MG63 (cell line): ENCODE measurements at regions not wholly inside any gene's neighbourhood (a gene's known extent, or its start where the extent isn't known, plus 50 kb on each side); places are given as distances from the start of the nearest gene placed in this dataset.
"Not testable (repeated sequence)": the region's sequence is repeated elsewhere in the genome, so short reads cannot be mapped to it uniquely, and the experiment has no call there.

ENCODE experiments used
- DNase-seq: peaks from one replicate; pipeline ENCODE4 v3.0.0-alpha.2; 2020
- H3K27me3 ChIP-seq: fragments of 250-450 bp; sonication (Bioruptor Pico); 2 replicates; pipeline ENCODE4 v1.5.1; 2020; ENCODE audit warnings: mild to moderate bottlenecking, moderate library complexity
- H3K36me3 ChIP-seq: fragments of 250-450 bp; sonication (Bioruptor Pico); 2 replicates; pipeline ENCODE4 v1.5.1; 2020; ENCODE audit warnings: mild to moderate bottlenecking, moderate library complexity
- H3K4me3 ChIP-seq: fragments of 250-450 bp; sonication (Bioruptor Pico); 2 replicates; pipeline ENCODE4 v1.5.1; 2020; ENCODE audit warnings: mild to moderate bottlenecking, moderate library complexity
- H3K9me3 ChIP-seq: fragments of 250-450 bp; sonication (Bioruptor Pico); 2 replicates; pipeline ENCODE4 v1.5.1; 2020; ENCODE audit warnings: mild to moderate bottlenecking, moderate library complexity

DNA sequence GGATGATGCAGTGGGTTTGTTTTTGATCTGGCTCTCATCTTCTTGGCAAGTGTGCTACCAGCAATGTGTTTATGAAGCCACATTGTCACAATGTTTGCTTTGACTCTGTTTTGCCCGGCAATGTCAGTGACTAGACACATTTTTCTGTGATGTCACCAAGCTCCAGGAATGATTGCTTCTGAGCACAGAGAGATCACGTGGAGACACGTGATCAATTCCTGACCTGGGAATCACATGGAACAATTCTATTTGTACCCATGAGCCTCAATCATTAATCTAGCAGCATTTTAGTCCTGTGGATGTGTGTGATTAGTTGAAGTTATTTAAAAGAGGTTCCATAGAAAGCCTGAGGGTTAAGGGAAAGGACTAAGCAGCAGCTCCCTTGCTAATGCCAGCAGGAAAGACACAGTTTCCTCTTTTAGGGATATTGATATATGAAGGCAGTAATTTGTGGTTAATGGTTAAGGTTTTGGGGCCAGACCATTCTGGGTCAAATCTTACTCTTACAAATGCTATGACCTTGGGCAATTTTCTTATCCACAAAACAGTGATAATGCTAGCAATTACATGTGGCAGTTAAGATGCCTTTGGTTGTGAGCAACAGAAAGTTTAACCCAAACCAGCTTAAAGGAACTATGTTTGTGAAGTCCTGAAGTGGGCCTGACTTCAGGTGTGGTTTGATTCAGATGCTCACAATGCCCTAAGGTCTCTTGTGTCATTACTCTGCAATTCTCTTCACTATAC is 59.0 kb downstream of the FASLG start:
- Histone ChIP-seq H3K9me3 (no peaks in the 10 kb centered on the region), H3K36me3 (no peaks in the 10 kb centered on the region), H3K4me3 (no peak overlapping the region), H3K27me3 (no peaks in the 10 kb centered on the region)
- DNase-seq, result no peak

DNA sequence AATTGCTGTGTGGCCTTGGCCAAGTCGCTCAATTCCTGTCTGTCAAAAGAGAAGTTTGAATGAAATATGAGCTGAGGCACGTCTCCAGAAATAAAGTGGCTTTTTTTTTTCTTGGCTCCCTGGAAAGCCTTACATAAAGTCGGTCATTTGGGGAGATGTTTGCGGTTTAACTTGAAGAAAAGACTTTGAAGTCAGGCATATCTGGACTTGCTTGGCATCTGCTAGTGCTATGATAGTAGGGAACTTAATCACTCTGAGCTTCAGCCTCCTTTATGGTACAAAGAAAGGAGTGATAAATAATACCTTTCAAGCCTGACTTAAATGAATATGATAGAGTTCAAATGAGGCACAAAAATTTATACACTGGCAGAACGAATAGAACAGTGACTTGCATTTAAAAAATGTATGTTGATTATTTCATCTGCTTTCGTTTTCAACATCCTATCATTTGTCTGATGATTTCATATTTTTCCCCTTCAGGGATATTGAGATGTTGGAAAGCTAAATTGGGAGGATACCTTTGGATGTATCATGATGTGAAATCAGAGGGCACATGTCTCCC is 60.2 kb downstream of the FASLG start:
- Histone ChIP-seq H3K27me3 (no peaks in the 10 kb centered on the region), H3K4me3 (no peak overlapping the region), H3K36me3 (no peaks in the 10 kb centered on the region), H3K9me3 (no peaks in the 10 kb centered on the region)
- DNase-seq, result no peak

DNA sequence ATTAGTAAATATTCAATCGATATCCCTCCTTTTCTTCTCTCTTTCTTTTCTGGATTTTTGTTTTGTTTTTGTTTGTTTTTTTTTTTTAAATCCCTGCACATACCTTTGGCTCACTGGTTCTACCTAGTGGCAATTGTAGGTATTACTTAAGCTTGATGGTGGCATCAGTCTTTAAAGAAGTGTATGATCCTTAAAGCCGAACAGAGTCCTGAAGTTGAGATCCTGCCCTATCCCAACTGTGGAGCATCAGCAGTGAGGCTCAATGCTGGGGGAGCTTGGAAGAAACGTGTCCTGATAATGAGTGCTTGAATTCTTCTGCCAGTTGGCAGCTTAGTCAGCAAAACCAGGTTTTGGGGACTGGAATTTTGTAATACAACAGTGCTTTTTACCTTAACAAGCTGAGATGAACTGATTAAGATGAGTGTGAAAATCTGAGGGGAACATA is 60.8 kb downstream of the FASLG start:
- H3K27me3 ChIP-seq, result no peaks in the 10 kb centered on the region
- no peaks in the 10 kb centered on the region for H3K9me3 ChIP-seq
- H3K36me3 ChIP-seq, result no peaks in the 10 kb centered on the region
- H3K4me3 ChIP-seq, result no peak overlapping the region
- no peak for DNase-seq

DNA sequence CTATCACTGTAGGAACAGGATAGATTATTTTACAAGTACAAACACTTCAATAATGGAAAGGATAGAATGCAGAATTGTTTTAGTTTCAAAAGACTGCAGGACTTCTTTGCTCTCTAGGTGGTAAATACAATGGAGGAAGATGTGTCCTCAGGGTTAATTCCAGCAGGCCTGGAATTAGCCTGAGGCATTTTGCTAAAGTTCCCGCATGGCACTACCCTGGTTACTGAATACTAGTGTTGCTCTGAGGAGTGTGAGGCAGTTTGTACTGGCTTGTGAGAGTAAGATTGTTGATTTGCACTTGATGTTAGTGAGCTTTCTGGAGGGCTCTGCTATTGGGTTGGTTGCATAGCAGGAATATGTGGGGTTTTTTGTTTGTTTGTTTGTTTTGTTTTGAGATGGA is 61.4 kb downstream of the FASLG start:
- H3K9me3 ChIP-seq, result no peaks in the 10 kb centered on the region
- H3K4me3 ChIP-seq, result no peak overlapping the region
- no peaks in the 10 kb centered on the region for H3K36me3 ChIP-seq
- DNase-seq, result no peak
- no peaks in the 10 kb centered on the region for H3K27me3 ChIP-seq

DNA sequence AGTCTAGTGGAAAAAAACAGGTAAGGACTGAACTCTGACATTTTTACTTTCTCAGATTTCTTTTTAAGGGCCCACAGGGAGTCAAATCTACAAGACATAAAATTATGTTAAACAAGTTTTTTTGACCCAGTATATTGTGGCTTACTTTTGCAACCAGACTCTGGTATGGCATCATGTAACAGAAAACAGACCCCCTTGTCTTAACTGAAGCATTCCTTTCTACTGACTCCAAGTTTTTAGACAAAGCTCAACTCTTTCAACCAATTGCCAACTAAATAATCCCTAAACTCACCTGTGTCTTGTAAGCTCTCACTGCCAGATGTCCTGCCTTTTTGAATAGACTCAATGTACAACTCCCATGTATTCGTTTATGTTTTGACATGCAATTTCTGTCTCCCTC is 64.3 kb downstream of the FASLG start:
- H3K9me3 ChIP-seq, result no peaks in the 10 kb centered on the region
- no peaks in the 10 kb centered on the region for H3K27me3 ChIP-seq
- DNase-seq, result no peak
- no peak overlapping the region for H3K4me3 ChIP-seq
- no peaks in the 10 kb centered on the region for H3K36me3 ChIP-seq

DNA sequence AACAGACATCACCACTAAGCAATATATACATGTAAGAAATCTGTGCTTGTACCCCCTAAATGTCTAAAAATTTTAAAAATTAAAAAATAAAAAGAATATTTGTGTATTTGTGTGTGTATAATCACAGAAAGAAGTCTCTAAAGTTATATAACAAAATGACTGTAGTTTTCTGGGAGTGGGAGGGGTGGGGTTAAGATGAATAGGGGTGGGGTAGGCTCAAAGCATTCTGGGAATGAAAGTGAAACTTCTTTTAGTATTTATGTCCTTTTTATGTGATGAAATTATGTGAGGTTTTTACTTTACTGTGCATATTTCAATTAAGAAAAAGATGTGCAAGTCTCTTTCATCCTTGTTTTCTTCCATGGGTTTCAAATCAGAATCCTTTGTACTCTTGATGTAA is 65.3 kb downstream of the FASLG start:
- no peaks in the 10 kb centered on the region for H3K27me3 ChIP-seq
- H3K4me3 ChIP-seq, result no peak overlapping the region
- no peaks in the 10 kb centered on the region for H3K36me3 ChIP-seq
- H3K9me3 ChIP-seq, result peaks cover 5% of the 10 kb centered on the region
- no peak for DNase-seq

DNA sequence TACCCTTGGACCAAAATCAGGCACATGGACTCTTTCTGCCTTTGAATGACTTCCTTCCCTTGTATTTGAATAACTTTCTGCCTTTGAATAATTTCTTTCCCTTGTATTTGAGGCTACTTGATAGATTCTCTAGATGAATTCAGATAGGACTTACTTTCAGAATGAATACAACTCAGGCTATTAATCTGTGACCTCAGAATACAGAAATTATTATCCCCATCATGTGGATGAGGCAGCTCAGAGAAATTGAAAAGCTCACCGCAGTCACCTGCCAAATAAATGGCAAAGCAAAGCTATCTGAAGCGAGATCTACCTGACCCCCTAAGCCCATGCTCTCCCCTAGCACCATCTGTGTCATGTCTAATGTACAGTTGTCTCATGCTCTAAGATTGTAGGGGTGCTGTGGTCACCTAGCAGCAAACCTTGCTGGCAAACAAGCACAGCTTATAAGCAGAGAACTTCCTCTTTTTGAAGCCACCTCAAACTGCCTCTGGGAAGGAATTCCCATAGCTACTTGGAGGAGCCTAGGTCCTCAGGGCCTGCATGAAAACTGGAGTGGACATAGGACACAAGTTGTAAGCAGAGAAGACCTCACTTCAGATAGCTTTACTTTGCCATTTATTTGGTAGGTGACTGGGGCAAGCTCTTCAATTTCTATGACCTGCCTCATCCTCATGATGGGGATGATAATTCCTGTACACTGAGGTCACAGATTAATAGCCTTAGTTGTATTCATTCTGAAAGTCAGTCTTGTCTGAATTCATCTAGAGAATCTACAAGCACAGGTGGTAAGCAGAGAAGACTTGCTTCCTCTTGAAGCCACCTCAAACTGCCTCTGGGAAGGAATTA is 66.1 kb downstream of the FASLG start:
- Histone ChIP-seq H3K27me3 (no peaks in the 10 kb centered on the region), H3K9me3 (peaks cover 13% of the 10 kb centered on the region), H3K36me3 (no peaks in the 10 kb centered on the region), H3K4me3 (no peak overlapping the region)
- DNase-seq, result no peak

DNA sequence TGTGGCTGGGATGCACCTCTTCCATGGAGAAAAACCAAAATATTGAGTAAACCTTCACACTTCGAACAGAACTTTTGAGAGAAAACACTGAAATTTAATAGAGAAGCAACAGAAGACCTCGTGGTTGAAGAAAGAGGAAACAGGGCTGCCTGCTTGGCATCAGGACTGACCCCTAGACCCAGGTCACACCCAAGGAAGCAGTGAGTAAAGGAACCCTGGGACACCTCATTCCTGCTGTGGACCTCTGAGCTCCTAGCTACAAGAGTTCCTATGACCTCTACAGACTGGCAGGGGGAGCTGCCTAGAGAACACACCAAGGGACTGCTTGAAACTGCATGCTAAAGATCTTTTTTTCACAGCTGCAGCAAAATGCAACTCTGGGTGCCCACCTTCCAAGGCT is 67.8 kb downstream of the FASLG start:
- no peak for DNase-seq
- peaks cover 13% of the 10 kb centered on the region for H3K9me3 ChIP-seq
- H3K4me3 ChIP-seq, result no peak overlapping the region
- no peaks in the 10 kb centered on the region for H3K27me3 ChIP-seq
- no peaks in the 10 kb centered on the region for H3K36me3 ChIP-seq

DNA sequence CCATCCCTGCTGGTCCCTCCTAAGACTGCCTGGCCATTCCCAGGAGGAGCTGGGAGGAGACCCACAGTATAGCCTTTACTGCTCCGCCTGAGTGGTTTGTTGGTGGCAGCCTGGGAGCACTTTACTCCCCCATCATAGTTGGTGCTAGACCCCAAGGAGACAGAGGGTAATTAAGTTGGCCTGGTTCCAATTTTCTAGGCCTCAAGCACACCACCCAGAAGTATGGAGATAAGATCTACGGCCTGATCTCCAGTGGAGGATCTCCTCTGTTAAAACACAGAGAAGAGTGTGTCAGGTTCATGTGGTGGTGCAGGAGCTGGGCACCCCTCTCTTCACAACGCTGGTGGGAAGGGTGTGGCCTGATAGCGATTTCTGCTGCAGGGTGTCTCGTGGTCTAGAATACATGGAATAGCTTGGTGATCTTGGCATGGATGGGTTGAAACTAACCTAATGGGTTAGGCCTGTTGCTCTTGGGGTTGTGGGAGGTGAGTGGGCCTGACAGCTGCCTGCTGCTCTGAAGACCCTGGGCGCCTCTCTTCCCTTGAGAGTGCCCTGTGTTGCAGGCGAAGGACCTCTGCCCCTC is 68.5 kb downstream of the FASLG start:
- no peak overlapping the region for H3K4me3 ChIP-seq
- no peaks in the 10 kb centered on the region for H3K36me3 ChIP-seq
- peaks cover 13% of the 10 kb centered on the region for H3K9me3 ChIP-seq
- no peak for DNase-seq
- H3K27me3 ChIP-seq, result no peaks in the 10 kb centered on the region

DNA sequence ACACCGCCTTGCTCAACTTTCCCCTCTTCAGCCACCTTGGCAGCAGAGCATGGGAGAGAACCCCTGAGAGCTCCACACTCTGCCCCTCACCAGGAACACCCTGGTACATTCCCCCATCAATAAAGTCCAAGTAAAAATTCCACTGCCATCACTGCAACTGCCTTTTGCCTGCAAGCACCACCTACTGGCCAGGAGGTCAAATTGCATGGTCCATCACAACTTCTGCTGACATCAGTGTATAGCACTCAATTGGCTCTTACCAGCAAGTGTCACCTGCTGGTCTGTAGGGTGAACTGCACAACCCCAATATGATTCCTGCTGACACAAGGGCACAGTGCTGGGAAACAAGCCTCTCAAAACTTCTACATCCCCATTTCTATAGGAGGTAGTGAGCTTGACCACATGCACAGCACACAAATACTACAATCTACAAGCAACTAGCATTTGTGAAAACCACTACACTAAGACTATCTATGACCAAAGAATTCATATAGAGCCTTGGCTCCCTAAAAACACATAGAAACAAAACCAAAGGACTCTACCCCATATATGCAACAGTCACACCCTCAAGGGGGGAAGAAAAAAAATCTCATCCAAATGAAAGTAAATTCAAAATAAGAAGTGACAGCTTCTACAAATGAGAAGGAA is 69.2 kb downstream of the FASLG start:
- peaks cover 13% of the 10 kb centered on the region for H3K9me3 ChIP-seq
- no peaks in the 10 kb centered on the region for H3K36me3 ChIP-seq
- peak; percentile 25 for DNase-seq
- no peaks in the 10 kb centered on the region for H3K27me3 ChIP-seq
- no peak overlapping the region for H3K4me3 ChIP-seq

DNA sequence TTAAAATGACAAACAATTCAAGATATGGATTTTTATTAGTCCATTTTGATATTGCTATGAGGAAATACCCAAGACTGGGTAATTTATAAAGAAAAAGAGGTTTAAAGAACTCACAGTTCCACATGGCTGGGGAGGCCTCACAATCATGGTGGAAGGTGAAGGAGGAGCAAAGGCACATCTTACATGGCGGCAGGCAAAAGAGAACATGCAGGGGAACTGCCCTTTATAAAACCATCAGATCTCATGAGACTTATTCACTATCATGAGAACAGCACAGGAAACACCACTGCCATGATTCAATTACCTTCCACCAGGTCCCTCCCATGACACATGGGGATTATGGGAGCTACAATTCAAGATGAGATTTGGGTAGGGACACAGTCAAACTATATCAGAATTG is 69.8 kb downstream of the FASLG start:
- DNase-seq, result not testable (repeated sequence)

DNA sequence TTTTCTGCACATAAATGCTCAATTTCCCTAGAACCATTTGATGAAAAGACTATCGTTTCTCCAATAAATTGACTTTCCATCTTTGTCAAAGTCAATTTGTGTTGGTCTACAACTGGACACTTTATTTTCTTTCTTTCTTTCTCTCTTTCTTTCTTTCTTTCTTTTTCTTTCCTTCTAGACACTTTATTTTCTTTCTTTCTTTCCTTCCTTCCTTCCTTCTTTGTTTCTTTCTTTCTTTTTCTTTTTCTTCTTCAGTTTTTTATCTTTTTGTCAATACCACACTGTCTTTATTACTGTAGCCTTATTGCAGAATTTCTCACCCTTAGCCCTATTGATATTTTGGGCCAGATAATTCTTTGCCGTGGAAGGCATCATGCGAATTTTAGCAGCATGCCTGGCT is 73.5 kb downstream of the FASLG start:
- no peak overlapping the region for H3K4me3 ChIP-seq
- peaks cover 3% of the 10 kb centered on the region for H3K27me3 ChIP-seq
- H3K36me3 ChIP-seq, result no peaks in the 10 kb centered on the region
- peaks cover 13% of the 10 kb centered on the region for H3K9me3 ChIP-seq
- no peak for DNase-seq

More for the DNA sequence above, 69.8 kb downstream of the FASLG start:
- H3K36me3 ChIP-seq, H3K27me3 ChIP-seq, H3K4me3 ChIP-seq: not testable (repeated sequence)
- peaks cover 13% of the 10 kb centered on the region for H3K9me3 ChIP-seq

DNA sequence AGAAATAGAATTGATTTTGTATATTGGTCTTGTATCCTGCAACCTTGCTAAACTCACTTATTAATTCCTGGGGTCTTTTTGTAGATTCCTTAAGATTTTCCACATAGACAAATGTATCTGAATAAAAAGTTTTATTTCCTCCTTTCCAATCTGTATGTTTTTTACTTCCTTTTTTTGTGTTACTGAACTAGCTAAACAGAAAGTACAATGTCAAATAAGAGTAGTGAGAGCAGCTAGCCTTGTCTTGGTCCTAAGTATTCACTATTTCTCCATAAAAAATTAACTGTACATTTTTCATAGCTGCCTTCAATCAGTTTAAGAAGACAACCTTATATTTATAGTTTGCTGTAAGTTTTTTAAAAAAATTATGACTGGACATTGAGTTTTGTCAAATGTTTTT is 74.9 kb downstream of the FASLG start:
- H3K36me3 ChIP-seq, result no peaks in the 10 kb centered on the region
- H3K27me3 ChIP-seq, result peaks cover 3% of the 10 kb centered on the region
- DNase-seq, result no peak
- peaks cover 12% of the 10 kb centered on the region for H3K9me3 ChIP-seq
- H3K4me3 ChIP-seq, result no peak overlapping the region

DNA sequence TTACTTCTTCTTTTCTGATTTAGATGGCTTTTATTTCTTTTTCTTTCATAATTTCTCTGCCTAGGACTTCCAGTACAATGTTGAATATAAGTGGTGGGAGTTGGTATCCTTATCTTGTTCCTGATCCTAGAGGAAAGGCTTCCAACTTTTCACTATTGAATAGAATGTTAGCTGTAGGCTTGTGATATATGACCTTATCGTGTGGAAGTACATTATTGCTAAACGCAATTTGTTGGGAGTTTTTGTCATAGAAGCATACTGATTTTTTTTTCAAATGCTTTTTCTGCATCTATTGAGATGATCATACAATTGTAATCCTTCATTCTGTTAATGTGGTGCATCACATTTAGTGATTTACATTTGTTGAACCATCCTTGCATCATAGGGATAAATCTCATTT is 79.5 kb downstream of the FASLG start:
- DNase-seq, result no peak
- Histone ChIP-seq H3K27me3 (peaks cover 6% of the 10 kb centered on the region), H3K36me3 (no peaks in the 10 kb centered on the region), H3K4me3 (no peak overlapping the region), H3K9me3 (no peaks in the 10 kb centered on the region)

DNA sequence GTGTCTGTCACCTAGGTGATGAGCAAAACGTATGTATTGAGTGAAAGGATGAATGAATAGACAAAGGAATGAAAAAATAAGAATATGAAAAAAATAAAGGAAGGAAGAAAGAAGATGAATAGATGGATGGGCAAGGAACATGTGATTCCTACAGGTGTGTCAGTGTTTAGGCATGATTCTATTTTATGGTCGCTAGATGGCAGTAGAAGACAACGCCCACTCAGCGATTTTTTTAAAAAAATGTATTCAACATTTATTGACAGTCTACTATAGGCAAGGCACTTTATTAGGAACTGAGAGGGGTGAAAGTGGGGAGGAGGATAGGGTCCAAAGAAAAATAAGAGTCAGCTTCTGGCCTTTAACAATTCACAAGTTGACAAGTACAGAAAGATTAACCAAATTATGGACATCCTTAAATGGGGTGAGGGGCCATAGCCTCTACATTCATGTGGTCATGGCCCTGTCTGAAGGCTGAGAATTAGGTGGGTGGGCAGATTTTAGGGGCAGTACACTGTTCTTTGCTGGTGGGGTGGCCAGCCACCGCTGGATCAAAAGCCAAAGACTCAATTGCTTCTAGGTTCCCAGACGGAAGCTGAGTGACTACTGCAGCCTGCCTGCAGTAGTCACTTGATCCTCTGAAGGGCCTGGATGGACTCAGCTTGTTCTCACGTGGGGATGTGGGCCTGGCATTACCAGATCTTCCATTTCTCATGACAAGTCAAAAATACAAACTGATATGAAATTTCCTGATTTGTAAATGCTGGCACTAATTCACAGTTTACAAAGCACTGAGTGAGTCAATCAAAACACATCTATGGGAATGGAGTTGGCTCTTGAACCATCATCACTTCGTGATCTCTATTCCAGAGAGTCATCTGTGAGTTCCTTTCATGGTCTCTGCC is 83.9 kb downstream of the FASLG start:
- 0 out of 2 replicates have a peak, but pooled peaks cover 3% of the 10 kb centered on the region for H3K27me3 ChIP-seq
- H3K4me3 ChIP-seq, result no peak overlapping the region
- H3K9me3 ChIP-seq, result no peaks in the 10 kb centered on the region
- no peaks in the 10 kb centered on the region for H3K36me3 ChIP-seq
- DNase-seq, result no peak

DNA sequence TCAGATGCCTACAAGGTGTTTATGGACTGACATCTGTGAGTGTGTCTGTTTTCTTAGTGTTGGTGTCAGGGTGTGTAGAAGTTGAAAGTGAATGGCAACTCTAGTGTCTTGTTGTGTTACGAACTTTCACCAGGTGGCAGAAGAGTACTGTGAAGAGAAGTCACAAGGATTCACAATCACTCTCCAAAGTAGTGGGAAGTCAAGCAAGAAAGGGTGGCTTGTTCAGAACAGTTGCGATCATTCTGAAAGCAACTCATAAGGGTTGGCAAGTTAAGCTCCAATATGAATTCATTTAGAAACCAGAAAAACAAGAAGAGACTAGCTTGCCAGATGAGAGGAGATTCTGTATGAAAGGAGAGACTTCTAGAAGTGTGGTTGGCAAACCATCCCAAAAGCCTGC is 86.1 kb downstream of the FASLG start:
- Histone ChIP-seq H3K9me3 (no peaks in the 10 kb centered on the region), H3K4me3 (no peak overlapping the region), H3K36me3 (no peaks in the 10 kb centered on the region), H3K27me3 (0 out of 2 replicates have a peak, but pooled peaks cover 3% of the 10 kb centered on the region)
- peak; percentile 6 for DNase-seq
